ENCODE measurements at regions not wholly inside any gene's neighbourhood (a gene's known extent, or its start where the extent isn't known, plus 50 kb on each side); places are given as distances from the start of the nearest gene placed in this dataset.

DNA sequence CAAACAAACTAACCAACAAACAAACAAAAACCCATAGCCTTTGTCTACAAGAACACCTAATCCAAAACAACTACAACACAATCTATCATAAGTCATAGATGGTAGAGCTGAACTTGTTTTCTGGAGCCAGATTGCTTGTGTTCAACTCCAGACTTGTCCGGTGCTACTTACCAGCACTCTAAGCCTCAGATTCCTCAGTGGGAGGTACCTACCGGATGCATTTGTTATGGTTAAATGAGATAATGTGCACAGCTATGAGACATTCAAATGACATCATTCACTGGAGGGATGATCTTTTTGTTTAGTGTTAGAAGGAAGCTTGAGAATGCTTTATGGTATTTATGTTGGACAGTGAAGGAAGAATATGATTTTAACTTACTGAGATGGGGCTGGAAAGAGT, 592.9 kb upstream of the C9orf72 start:
- no peaks in the 10 kb centered on the region for H3K9me3 ChIP-seq (ENCODE audit: control insufficient read depth in 3 of 3, low read length in 3 of 3)

GRCh38 chr9:28177142-28177541, 603.9 kb upstream of the C9orf72 start:
- H3K27ac ChIP-seq (ENCODE audit: low read depth, low read length): no peak overlapping the region
- no peaks in the 10 kb centered on the region for H3K4me1 ChIP-seq (ENCODE audit: control insufficient read depth in 3 of 3, insufficient read depth in 3 of 3, low read length in 3 of 3)
- H3K4me3 ChIP-seq (ENCODE audit: low read length in 3 of 3): no peak overlapping the region
- H3K9me3 ChIP-seq (ENCODE audit: control insufficient read depth in 3 of 3, low read length in 3 of 3): no peaks in the 10 kb centered on the region
- H3K36me3 ChIP-seq (ENCODE audit: control insufficient read depth in 3 of 3, insufficient read depth in 3 of 3, low read length in 3 of 3): no peaks in the 10 kb centered on the region
- H3K27me3 ChIP-seq (ENCODE audit: control insufficient read depth in 3 of 3, insufficient read depth in 3 of 3, low read length in 3 of 3): no peaks in the 10 kb centered on the region
- no peak overlapping the region for H3K9ac ChIP-seq (ENCODE audit: low read depth in 1 of 3, low read length in 3 of 3)

More for the DNA sequence above, 592.9 kb upstream of the C9orf72 start:
- H3K4me1 ChIP-seq (ENCODE audit: control insufficient read depth in 3 of 3, insufficient read depth in 3 of 3, low read length in 3 of 3): no peaks in the 10 kb centered on the region
- no peak overlapping the region for H3K27ac ChIP-seq (ENCODE audit: low read depth, low read length)
- H3K27me3 ChIP-seq (ENCODE audit: control insufficient read depth in 3 of 3, insufficient read depth in 3 of 3, low read length in 3 of 3): no peaks in the 10 kb centered on the region
- no peaks in the 10 kb centered on the region for H3K36me3 ChIP-seq (ENCODE audit: control insufficient read depth in 3 of 3, insufficient read depth in 3 of 3, low read length in 3 of 3)
- no peak overlapping the region for H3K4me3 ChIP-seq (ENCODE audit: low read length in 3 of 3)
- H3K9ac ChIP-seq (ENCODE audit: low read depth in 1 of 3, low read length in 3 of 3): no peak overlapping the region

DNA sequence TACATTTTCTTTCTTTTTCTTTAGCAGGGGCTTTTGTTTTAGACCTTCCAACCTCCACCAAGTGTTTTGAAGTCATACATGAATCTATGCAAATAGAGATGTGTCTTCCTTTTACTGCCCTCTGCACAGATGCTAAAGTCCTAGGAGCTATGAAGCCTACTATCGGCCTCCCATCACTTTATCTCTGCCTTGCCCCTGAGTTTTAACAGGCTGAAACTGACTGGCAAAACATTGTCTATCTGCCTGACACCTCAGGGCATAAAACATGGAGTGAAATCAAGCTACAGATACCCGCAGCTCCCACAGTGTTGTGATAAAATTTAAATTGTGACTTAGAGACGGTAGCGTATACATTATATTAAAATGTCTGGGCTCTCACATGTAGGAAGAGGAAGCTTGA, 604.6 kb upstream of the C9orf72 start:
- H3K4me3 ChIP-seq (ENCODE audit: low read length in 3 of 3): no peak overlapping the region
- no peaks in the 10 kb centered on the region for H3K27me3 ChIP-seq (ENCODE audit: control insufficient read depth in 3 of 3, insufficient read depth in 3 of 3, low read length in 3 of 3)
- no peaks in the 10 kb centered on the region for H3K9me3 ChIP-seq (ENCODE audit: control insufficient read depth in 3 of 3, low read length in 3 of 3)
- H3K27ac ChIP-seq (ENCODE audit: low read depth, low read length): no peak overlapping the region
- no peaks in the 10 kb centered on the region for H3K4me1 ChIP-seq (ENCODE audit: control insufficient read depth in 3 of 3, insufficient read depth in 3 of 3, low read length in 3 of 3)
- no peak overlapping the region for H3K9ac ChIP-seq (ENCODE audit: low read depth in 1 of 3, low read length in 3 of 3)
- no peaks in the 10 kb centered on the region for H3K36me3 ChIP-seq (ENCODE audit: control insufficient read depth in 3 of 3, insufficient read depth in 3 of 3, low read length in 3 of 3)

DNA sequence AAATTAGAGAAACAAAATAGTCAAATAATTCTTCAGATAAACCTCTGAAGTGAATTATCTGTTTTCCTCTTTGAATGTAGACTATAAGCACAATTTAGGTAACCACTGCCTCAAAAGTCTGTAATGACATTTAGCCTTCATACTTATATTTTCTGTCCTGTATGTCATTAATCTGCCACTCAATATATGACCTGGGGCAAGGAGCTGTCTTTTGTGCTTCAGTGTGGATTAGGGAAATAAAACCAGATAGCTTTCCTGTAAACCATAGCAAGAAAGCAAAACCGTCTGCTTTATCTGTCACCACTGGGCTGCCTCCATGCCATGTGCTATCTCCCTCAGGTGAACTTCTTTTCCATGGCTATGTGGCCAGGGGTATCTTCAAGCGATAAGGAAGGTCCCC, 606.6 kb upstream of the C9orf72 start:
- H3K9me3 ChIP-seq (ENCODE audit: control insufficient read depth in 3 of 3, low read length in 3 of 3): no peaks in the 10 kb centered on the region
- no peaks in the 10 kb centered on the region for H3K27me3 ChIP-seq (ENCODE audit: control insufficient read depth in 3 of 3, insufficient read depth in 3 of 3, low read length in 3 of 3)
- H3K36me3 ChIP-seq (ENCODE audit: control insufficient read depth in 3 of 3, insufficient read depth in 3 of 3, low read length in 3 of 3): no peaks in the 10 kb centered on the region
- H3K4me1 ChIP-seq (ENCODE audit: control insufficient read depth in 3 of 3, insufficient read depth in 3 of 3, low read length in 3 of 3): no peaks in the 10 kb centered on the region
- H3K27ac ChIP-seq (ENCODE audit: low read depth, low read length): no peak overlapping the region
- H3K9ac ChIP-seq (ENCODE audit: low read depth in 1 of 3, low read length in 3 of 3): no peak overlapping the region
- H3K4me3 ChIP-seq (ENCODE audit: low read length in 3 of 3): no peak overlapping the region

DNA sequence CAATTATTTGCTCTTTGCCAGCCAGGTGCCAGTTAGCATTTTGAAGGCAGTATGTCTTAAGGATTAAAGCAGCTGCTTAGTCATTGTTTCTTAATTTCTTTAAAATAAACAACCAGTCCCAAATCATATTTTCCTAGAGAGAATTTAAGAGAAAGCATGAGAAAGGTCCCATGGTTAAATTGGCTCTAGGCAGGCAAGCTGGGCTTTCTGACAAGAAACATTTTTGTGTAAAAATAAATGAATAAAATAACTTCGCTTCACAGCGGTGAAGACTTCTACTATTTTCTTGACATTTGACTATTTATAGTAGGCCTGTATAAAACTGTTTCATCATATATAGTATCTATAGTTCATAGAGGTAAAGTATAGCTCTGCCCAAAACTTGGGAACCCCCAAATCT, 617.7 kb upstream of the C9orf72 start:
- Histone ChIP-seq H3K9me3 (ENCODE audit: control insufficient read depth in 3 of 3, low read length in 3 of 3) (no peaks in the 10 kb centered on the region), H3K36me3 (ENCODE audit: control insufficient read depth in 3 of 3, insufficient read depth in 3 of 3, low read length in 3 of 3) (no peaks in the 10 kb centered on the region), H3K4me3 (ENCODE audit: low read length in 3 of 3) (no peak overlapping the region), H3K27ac (ENCODE audit: low read depth, low read length) (no peak overlapping the region), H3K27me3 (ENCODE audit: control insufficient read depth in 3 of 3, insufficient read depth in 3 of 3, low read length in 3 of 3) (no peaks in the 10 kb centered on the region), H3K4me1 (ENCODE audit: control insufficient read depth in 3 of 3, insufficient read depth in 3 of 3, low read length in 3 of 3) (no peaks in the 10 kb centered on the region), H3K9ac (ENCODE audit: low read depth in 1 of 3, low read length in 3 of 3) (no peak overlapping the region)

GRCh38 chr9:28197653-28198052, 624.4 kb upstream of the C9orf72 start:
- Histone ChIP-seq H3K27ac (ENCODE audit: low read depth, low read length) (no peak overlapping the region), H3K9me3 (ENCODE audit: control insufficient read depth in 3 of 3, low read length in 3 of 3) (no peaks in the 10 kb centered on the region), H3K36me3 (ENCODE audit: control insufficient read depth in 3 of 3, insufficient read depth in 3 of 3, low read length in 3 of 3) (no peaks in the 10 kb centered on the region), H3K9ac (ENCODE audit: low read depth in 1 of 3, low read length in 3 of 3) (no peak overlapping the region), H3K4me1 (ENCODE audit: control insufficient read depth in 3 of 3, insufficient read depth in 3 of 3, low read length in 3 of 3) (no peaks in the 10 kb centered on the region), H3K27me3 (ENCODE audit: control insufficient read depth in 3 of 3, insufficient read depth in 3 of 3, low read length in 3 of 3) (no peaks in the 10 kb centered on the region), H3K4me3 (ENCODE audit: low read length in 3 of 3) (no peak overlapping the region)

DNA sequence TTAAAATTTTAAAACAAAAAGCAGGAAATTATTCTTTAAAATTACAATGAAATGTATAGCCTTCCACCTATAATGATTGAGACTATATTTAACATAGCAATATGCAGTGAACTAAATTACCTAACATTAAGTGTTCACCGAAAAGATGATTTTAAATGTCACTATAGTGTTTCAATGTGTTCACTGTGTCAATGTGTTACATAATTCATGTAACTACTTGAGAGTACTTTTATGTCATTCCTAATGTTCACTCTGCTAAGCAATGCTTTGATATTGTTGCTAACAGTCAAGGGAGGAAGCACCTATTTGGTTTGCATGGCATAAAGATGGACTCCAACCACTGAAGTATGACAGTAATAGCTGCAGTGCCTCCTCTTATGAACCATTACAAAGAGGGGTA, 629.8 kb upstream of the C9orf72 start:
- H3K27ac ChIP-seq (ENCODE audit: low read depth, low read length): no peak overlapping the region
- no peak overlapping the region for H3K4me3 ChIP-seq (ENCODE audit: low read length in 3 of 3)
- H3K9ac ChIP-seq (ENCODE audit: low read depth in 1 of 3, low read length in 3 of 3): no peak overlapping the region
- no peaks in the 10 kb centered on the region for H3K9me3 ChIP-seq (ENCODE audit: control insufficient read depth in 3 of 3, low read length in 3 of 3)
- no peaks in the 10 kb centered on the region for H3K4me1 ChIP-seq (ENCODE audit: control insufficient read depth in 3 of 3, insufficient read depth in 3 of 3, low read length in 3 of 3)
- H3K36me3 ChIP-seq (ENCODE audit: control insufficient read depth in 3 of 3, insufficient read depth in 3 of 3, low read length in 3 of 3): no peaks in the 10 kb centered on the region
- H3K27me3 ChIP-seq (ENCODE audit: control insufficient read depth in 3 of 3, insufficient read depth in 3 of 3, low read length in 3 of 3): no peaks in the 10 kb centered on the region

GRCh38 chr9:28206280-28206679, 633.0 kb upstream of the C9orf72 start:
- no peaks in the 10 kb centered on the region for H3K27me3 ChIP-seq (ENCODE audit: control insufficient read depth in 3 of 3, insufficient read depth in 3 of 3, low read length in 3 of 3)

DNA sequence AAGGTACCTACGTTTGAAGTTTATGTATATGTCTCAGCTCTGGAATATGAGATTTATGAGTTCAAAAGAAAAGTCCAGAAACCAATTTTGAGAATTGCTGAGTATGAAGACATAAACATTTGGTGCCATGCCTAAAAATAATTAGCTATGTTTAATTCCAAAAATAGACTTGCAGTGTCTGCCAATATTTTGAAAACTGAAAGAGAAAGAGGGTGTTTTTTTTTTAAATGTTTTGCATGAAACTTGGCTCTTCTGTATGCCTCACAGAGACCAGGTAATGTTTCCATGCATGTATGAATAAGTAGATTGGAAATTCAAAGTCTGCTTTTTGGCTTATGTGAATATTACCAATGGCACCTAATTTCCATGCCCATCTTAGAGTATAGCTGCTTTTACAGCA, 634.4 kb upstream of the C9orf72 start:
- no peaks in the 10 kb centered on the region for H3K9me3 ChIP-seq (ENCODE audit: control insufficient read depth in 3 of 3, low read length in 3 of 3)
- H3K4me1 ChIP-seq (ENCODE audit: control insufficient read depth in 3 of 3, insufficient read depth in 3 of 3, low read length in 3 of 3): no peaks in the 10 kb centered on the region
- H3K27me3 ChIP-seq (ENCODE audit: control insufficient read depth in 3 of 3, insufficient read depth in 3 of 3, low read length in 3 of 3): no peaks in the 10 kb centered on the region
- no peak overlapping the region for H3K27ac ChIP-seq (ENCODE audit: low read depth, low read length)
- H3K4me3 ChIP-seq (ENCODE audit: low read length in 3 of 3): no peak overlapping the region
- H3K9ac ChIP-seq (ENCODE audit: low read depth in 1 of 3, low read length in 3 of 3): no peak overlapping the region
- H3K36me3 ChIP-seq (ENCODE audit: control insufficient read depth in 3 of 3, insufficient read depth in 3 of 3, low read length in 3 of 3): no peaks in the 10 kb centered on the region

More at GRCh38 chr9:28206280-28206679, 633.0 kb upstream of the C9orf72 start:
- Histone ChIP-seq H3K27ac (ENCODE audit: low read depth, low read length) (no peak overlapping the region), H3K9me3 (ENCODE audit: control insufficient read depth in 3 of 3, low read length in 3 of 3) (no peaks in the 10 kb centered on the region), H3K4me3 (ENCODE audit: low read length in 3 of 3) (no peak overlapping the region), H3K9ac (ENCODE audit: low read depth in 1 of 3, low read length in 3 of 3) (no peak overlapping the region), H3K36me3 (ENCODE audit: control insufficient read depth in 3 of 3, insufficient read depth in 3 of 3, low read length in 3 of 3) (no peaks in the 10 kb centered on the region), H3K4me1 (ENCODE audit: control insufficient read depth in 3 of 3, insufficient read depth in 3 of 3, low read length in 3 of 3) (no peaks in the 10 kb centered on the region)

- Histone ChIP-seq H3K36me3 (ENCODE audit: control insufficient read depth in 3 of 3, insufficient read depth in 3 of 3, low read length in 3 of 3) (no peaks in the 10 kb centered on the region), H3K4me1 (ENCODE audit: control insufficient read depth in 3 of 3, insufficient read depth in 3 of 3, low read length in 3 of 3) (no peaks in the 10 kb centered on the region), H3K27me3 (ENCODE audit: control insufficient read depth in 3 of 3, insufficient read depth in 3 of 3, low read length in 3 of 3) (no peaks in the 10 kb centered on the region), H3K4me3 (ENCODE audit: low read length in 3 of 3) (no peak overlapping the region), H3K9me3 (ENCODE audit: control insufficient read depth in 3 of 3, low read length in 3 of 3) (no peaks in the 10 kb centered on the region), H3K27ac (ENCODE audit: low read depth, low read length) (no peak overlapping the region), H3K9ac (ENCODE audit: low read depth in 1 of 3, low read length in 3 of 3) (no peak overlapping the region)
Observed at GRCh38 chr9:28209130-28209529, 635.8 kb upstream of the C9orf72 start.

GRCh38 chr9:28212979-28213378, 639.7 kb upstream of the C9orf72 start:
- Histone ChIP-seq H3K36me3 (ENCODE audit: control insufficient read depth in 3 of 3, insufficient read depth in 3 of 3, low read length in 3 of 3) (no peaks in the 10 kb centered on the region), H3K9me3 (ENCODE audit: control insufficient read depth in 3 of 3, low read length in 3 of 3) (no peaks in the 10 kb centered on the region), H3K27ac (ENCODE audit: low read depth, low read length) (no peak overlapping the region)

More at GRCh38 chr9:28212979-28213378, 639.7 kb upstream of the C9orf72 start:
- Histone ChIP-seq H3K4me1 (ENCODE audit: control insufficient read depth in 3 of 3, insufficient read depth in 3 of 3, low read length in 3 of 3) (no peaks in the 10 kb centered on the region), H3K9ac (ENCODE audit: low read depth in 1 of 3, low read length in 3 of 3) (no peak overlapping the region), H3K4me3 (ENCODE audit: low read length in 3 of 3) (no peak overlapping the region), H3K27me3 (ENCODE audit: control insufficient read depth in 3 of 3, insufficient read depth in 3 of 3, low read length in 3 of 3) (no peaks in the 10 kb centered on the region)

All from skeletal muscle tissue (tissue), 3 donors.